Heart left ventricle (tissue), 16 donors: ENCODE measurements at regions not wholly inside any gene's neighbourhood (a gene's known extent, or its start where the extent isn't known, plus 50 kb on each side); places are given as distances from the start of the nearest gene placed in this dataset.

Experiments
- ATAC-seq, 4 donors: fragments of 200-7000 bp; cut with Tn5 transposase; one replicate each; pipeline ENCODE4 v1.9.1; 2020 to 2022; ENCODE audit warnings: moderate library complexity in 4 of 4, mild to moderate bottlenecking in 3 of 4, moderate number of reproducible peaks in 1 of 4
- DNase-seq, 5 donors: peaks; one replicate each; pipeline ENCODE4 v3.0.0-alpha.2; 2020
- H3K27ac ChIP-seq, 12 donors: fragments of 200-600 bp; sonication (generic) in 4 of 12; one replicate each; pipeline versions ENCODE4 v1.5.0 to v1.8.0; 2016 to 2022; ENCODE audit warnings: mild to moderate bottlenecking in 2 of 12
- H3K27me3 ChIP-seq, 9 donors: fragments of 200-600 bp; sonication (generic) in 2 of 9; one replicate each; pipeline versions ENCODE4 v1.5.1 to v1.8.0; 2016 to 2022; ENCODE audit warnings: mild to moderate bottlenecking in 3 of 9
- H3K36me3 ChIP-seq, 9 donors: fragments of 200-600 bp; sonication (generic) in 2 of 9; one replicate each; pipeline versions ENCODE4 v1.5.0 to v1.8.0; 2018 to 2022; ENCODE audit warnings: mild to moderate bottlenecking in 2 of 9
- H3K4me1 ChIP-seq, 12 donors: fragments of 200-600 bp; sonication (generic) in 4 of 12; one replicate each; pipeline versions ENCODE4 v1.5.0 to v1.8.0; 2016 to 2022; ENCODE audit warnings: mild to moderate bottlenecking in 3 of 12
- H3K4me3 ChIP-seq, 12 donors: fragments of 200-600 bp; sonication (generic) in 4 of 12; one replicate each; pipeline versions ENCODE4 v1.5.0 to v1.8.0; 2017 to 2022; ENCODE audit warnings: mild to moderate bottlenecking in 9 of 12, moderate library complexity in 4 of 12
- H3K9me3 ChIP-seq, 12 donors: fragments of 200-600 bp; sonication (generic) in 4 of 12; one replicate each; pipeline versions ENCODE4 v1.5.0 to v1.8.0; 2016 to 2022; ENCODE audit warnings: mild to moderate bottlenecking in 1 of 12
- CTCF ChIP-seq, 12 donors: fragments of 200-600 bp; sonication (generic) in 4 of 12; IDR thresholded peaks; one replicate each; pipeline versions ENCODE4 v1.5.0 to v1.8.0; 2018 to 2022; ENCODE audit warnings: antibody characterized with exemption in 12 of 12, mild to moderate bottlenecking in 5 of 12
- POLR2A ChIP-seq, 2 donors: fragments of 450-650 bp; IDR thresholded peaks; one replicate each; pipeline ENCODE4 v1.6.1; 2017; ENCODE audit warnings: antibody characterized with exemption in 2 of 2, mild to moderate bottlenecking in 2 of 2, moderate library complexity in 2 of 2
- WGBS, 4 donors: extraction: QIAGEN DNeasy Blood & Tissue Kit in 2 of 4; methylation state at CpG; one replicate each; pipeline versions ENCODE4 v1.1.5 to v1.1.7; 2013 to 2018; 5-methylcytosine and 5-hydroxymethylcytosine counted together
- intact Hi-C, 10 donors: fragments of 100-400 bp; cut with DNase I; formaldehyde crosslinking; loops; one replicate each; pipeline versions ENCODE4 v1.11.1 to v1.14.2; 2022
- donor health status: ischemic (EF 13 %, LVEDD 7.1; RV severe dilation, severe dysfunction).
- donor health status: healthy with polysubstance abuse.
- donor health status: DM: no; HTN: yes; CAD: no.
- donor health status: DM: no; HTN: no; CAD: no.
- donor health status: ischemic (EF 25% LVEDD 6.9; RV normal size, moderate dysfunction).
- donor health status: ischemic (EF 25% LVEDD 5.7; RV mildly dilated, moderate dysfunction).
- donor health status: healthy.
- donor health status: DM: yes; HTN: yes; CAD: no.
- donor health status: ischemic (EF 35%, LVEDD 5.7; RV mildly dilated, moderate dysfunction).
- donor health status: nonischemic (EF 11% LVEDD 7.7; RV severe dilation, severe dysfunction).
- donor health status: DM: yes; HTN: yes; CAD: no.
- donor health status: PGD.
- donor health status: ischemic (EF 29% LVEDD 5.4; RV normal size, mild dysfunction).
- donor health status: nonischemic (EF 23%, LVEDD 6.1; RV moderate dilation, normal function).

GRCh38 chr7:26097837-26098668 lies 53.9 kb upstream of the NFE2L3 start:
- no peak overlapping the region for H3K4me3 ChIP-seq
- H3K9me3 ChIP-seq: no peaks in the 10 kb centered on the region
- H3K27me3 ChIP-seq: no peaks in the 10 kb centered on the region
- no peaks in the 10 kb centered on the region for H3K36me3 ChIP-seq
- H3K4me1 ChIP-seq: no peaks in the 10 kb centered on the region
- intact Hi-C loops: loop anchor here in 1 of 10 donors (10.0 kb wide), 1 partner anchor 567 kb away; no protein-coding TSS in a partner anchor
- DNase-seq (no peak), ATAC-seq (no peak)
- 79 to 84% (median 82%) methylated on average over 7 of the region's 7 CpGs for WGBS, 4 donors
- H3K27ac ChIP-seq: no peak overlapping the region
- TF ChIP-seq CTCF (IDR thresholded peaks at IDR 0.05) (no peak), POLR2A (IDR thresholded peaks at IDR 0.05) (no peak)

DNA sequence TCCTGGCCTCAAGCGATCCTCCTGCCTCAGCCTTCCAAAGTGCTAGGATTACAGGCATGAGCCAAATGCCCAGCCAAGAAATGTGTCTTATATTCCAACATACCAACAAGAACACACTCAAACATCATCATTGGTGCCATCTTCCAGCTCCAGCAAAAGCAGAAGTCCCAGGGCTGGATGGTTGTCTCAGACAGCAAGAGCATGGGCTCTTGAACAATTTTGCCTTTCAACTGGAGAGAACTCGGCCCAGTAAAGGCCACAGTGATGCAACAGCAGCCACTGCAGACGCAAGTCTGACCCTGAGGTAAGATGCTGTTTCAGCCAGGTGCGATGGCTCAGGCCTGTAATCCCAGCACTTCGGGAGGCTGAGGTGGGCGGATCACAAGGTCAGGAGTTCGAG lies 52.8 kb upstream of the NFE2L3 start:
- Histone ChIP-seq H3K4me3 (no peak overlapping the region), H3K9me3 (no peaks in the 10 kb centered on the region), H3K27me3 (no peaks in the 10 kb centered on the region), H3K27ac (no peak overlapping the region), H3K36me3 (no peaks in the 10 kb centered on the region), H3K4me1 (no peaks in the 10 kb centered on the region)
- DNase-seq: no peak
- TF ChIP-seq POLR2A (IDR thresholded peaks at IDR 0.05): no peak
- no peak for TF ChIP-seq CTCF (IDR thresholded peaks at IDR 0.05)
- no peak for ATAC-seq
- WGBS, 4 donors: 91 to 97% (median 93%) methylated on average over 6 to 7 of the region's 7 CpGs
- intact Hi-C loops: loop anchor here in 1 of 10 donors (10.0 kb wide), 1 partner anchor 566 kb away; no protein-coding TSS in a partner anchor

GRCh38 chr7:26100406-26101339 lies 51.3 kb upstream of the NFE2L3 start:
- H3K27ac ChIP-seq: peak overlapping the region in 7 of 12 donors; percentile 3 to 80 (median 29)

More at GRCh38 chr7:26100406-26101339, 51.3 kb upstream of the NFE2L3 start:
- Histone ChIP-seq H3K9me3 (no peaks in the 10 kb centered on the region), H3K36me3 (no peaks in the 10 kb centered on the region), H3K4me1 (no peaks in the 10 kb centered on the region), H3K27me3 (no peaks in the 10 kb centered on the region), H3K4me3 (no peak overlapping the region)
- ATAC-seq (peak; percentile 38 to 72 (median 55)), DNase-seq (peak in 1 of 5 donors; percentile 26)
- 77 to 85% (median 83%) methylated on average over 17 of the region's 17 CpGs for WGBS, 4 donors
- intact Hi-C loops: no loop called here
- TF ChIP-seq CTCF (IDR thresholded peaks at IDR 0.05): no peak
- TF ChIP-seq POLR2A (IDR thresholded peaks at IDR 0.05): no peak
